GM13976 (cell line): ENCODE measurements at regions not wholly inside any gene's neighbourhood (a gene's known extent, or its start where the extent isn't known, plus 50 kb on each side); places are given as distances from the start of the nearest gene placed in this dataset.
A peak's percentile ranks its signal among the peaks of the same experiment; 100 is the strongest.

Experiments
- DNase-seq: peaks from one replicate; pipeline ENCODE4 v3.0.0; 2012; ENCODE audit warnings: low spot score
- in situ Hi-C: fragments of 300-500 bp; cut with MboI; formaldehyde crosslinking; loops from one replicate; pipeline ENCODE4 v1.12.0; 2022; ENCODE audit warnings: low sequenced_read_pairs, mixed read lengths, inconsistent platforms; ENCODE audit not compliant: unreplicated experiment
- TF ChIP-seq, protein P1 (sequence below): IDR thresholded peaks from 2 replicates; pipeline ENCODE4 v1.5.1; 2012; ENCODE audit warnings: borderline replicate concordance, mild to moderate bottlenecking; ENCODE audit not compliant: insufficient read depth; ENCODE audit errors: extremely low read depth, missing control alignments, control extremely low read depth

DNA sequence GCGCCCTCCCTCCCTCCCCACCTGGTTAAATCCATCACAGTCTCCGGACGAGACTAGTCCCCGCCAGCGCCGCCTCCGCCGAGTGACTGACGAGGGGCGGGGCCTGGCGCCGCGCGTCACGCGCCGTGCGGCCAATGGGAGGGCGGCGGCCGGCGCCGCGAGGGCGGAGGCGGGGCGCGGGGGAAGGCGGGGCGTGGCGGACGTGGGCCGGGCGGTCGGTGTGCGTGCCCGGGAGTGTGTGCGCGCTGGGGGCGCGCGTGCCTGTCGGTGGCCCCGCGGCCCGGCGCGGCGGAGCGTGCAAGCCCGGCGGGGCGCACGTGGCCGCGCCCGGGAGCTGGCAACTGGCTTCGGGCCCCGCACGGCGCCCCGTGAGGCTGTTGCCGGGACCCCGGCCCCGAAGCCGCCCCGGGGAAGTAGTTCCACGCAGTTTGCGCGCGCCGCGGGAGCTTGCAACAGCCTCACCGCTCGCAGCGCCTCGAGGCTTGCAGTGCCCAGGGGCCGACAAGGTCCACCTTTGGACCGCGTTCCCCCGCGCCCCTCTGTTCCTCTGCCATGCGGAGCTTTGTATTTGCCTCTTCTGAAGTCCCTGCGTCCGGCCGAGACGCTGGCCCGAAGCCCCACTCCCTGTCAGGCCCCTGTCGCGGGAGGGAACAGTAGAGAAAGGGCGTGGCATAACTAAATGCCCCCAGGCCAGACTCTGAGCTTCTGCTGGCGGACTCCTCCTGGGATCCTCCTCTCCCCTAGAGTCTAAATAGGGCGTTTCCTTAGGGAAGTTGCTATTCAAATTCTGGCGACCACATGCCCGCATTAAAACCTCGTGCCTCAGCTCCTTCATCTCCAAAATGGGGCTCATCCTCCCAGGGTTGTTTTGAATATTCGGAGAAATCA, 400.9 kb downstream of the SHQ1 start:
- TF ChIP-seq, protein P1, sequence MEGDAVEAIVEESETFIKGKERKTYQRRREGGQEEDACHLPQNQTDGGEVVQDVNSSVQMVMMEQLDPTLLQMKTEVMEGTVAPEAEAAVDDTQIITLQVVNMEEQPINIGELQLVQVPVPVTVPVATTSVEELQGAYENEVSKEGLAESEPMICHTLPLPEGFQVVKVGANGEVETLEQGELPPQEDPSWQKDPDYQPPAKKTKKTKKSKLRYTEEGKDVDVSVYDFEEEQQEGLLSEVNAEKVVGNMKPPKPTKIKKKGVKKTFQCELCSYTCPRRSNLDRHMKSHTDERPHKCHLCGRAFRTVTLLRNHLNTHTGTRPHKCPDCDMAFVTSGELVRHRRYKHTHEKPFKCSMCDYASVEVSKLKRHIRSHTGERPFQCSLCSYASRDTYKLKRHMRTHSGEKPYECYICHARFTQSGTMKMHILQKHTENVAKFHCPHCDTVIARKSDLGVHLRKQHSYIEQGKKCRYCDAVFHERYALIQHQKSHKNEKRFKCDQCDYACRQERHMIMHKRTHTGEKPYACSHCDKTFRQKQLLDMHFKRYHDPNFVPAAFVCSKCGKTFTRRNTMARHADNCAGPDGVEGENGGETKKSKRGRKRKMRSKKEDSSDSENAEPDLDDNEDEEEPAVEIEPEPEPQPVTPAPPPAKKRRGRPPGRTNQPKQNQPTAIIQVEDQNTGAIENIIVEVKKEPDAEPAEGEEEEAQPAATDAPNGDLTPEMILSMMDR, result no peak
- DNase-seq, result peak; percentile 96
- in situ Hi-C loops, result no loop called here

DNA sequence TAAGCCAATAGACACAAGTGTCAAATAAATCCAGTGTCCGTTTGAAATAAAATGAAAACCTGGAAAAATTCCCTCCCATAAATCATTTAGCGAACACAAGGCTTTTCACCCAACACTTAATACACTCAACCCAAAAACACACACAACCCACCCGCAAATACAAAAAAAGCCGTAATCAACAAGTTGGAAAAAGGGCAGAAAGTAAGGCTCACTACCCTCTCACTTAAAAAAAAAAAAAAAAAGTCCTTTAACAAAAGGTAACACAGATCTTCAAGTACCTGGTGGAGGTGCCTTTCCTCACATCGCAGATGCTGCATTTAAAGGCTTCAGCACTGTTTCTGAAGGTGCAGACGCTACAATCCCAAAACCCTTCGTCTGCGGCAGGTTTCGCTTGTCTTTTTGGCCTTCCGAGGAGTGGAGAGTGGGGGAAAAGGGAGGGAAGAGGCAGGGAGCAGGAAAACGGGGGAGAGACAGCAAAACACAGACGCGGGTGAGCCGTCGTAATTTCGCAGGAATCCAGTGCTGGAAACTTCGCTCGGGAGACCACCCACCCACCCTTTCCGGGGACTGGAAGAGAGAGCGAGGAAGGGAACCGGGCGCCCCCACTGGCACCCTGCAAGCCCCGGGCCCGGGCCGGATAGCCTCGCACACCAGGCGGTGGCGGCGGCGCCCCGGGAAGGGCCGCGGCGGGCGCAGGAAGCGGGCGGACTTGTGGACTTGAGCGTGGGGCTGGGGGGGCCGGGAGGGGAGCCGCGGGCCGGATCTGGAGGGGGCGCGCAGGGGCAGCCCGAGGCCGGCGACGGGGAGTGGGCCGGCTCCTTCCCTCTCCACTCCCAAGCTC, 401.8 kb downstream of the SHQ1 start, which contains the start of gene RYBP:
Gene RYBP, minus strand, starts transcription at position 404 of the 841 bp plus-strand sequence.
- TF ChIP-seq, protein P1, result no peak
- DNase-seq, result no peak
- in situ Hi-C loops, result no loop called here

DNA sequence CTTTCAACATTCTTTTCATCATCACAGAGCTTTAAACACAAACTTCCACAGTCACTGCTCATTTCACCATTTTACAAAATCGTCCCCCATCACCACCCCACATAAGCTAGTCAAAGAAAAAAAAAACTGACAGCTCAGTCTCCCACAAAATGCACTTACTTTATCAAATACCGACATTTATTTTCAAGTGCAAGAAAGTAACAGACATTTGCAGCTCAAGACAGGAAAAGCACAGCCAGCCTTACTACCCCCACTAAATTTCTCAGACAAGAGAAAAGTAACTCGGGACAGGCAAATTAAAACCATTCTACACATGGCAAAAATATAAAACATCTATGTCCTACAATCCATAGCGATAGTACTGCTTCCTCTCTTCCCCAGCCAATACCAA, 402.4 kb downstream of the SHQ1 start:
- DNase-seq, result no peak
- TF ChIP-seq, protein P1, result no peak
- in situ Hi-C loops, result no loop called here

DNA sequence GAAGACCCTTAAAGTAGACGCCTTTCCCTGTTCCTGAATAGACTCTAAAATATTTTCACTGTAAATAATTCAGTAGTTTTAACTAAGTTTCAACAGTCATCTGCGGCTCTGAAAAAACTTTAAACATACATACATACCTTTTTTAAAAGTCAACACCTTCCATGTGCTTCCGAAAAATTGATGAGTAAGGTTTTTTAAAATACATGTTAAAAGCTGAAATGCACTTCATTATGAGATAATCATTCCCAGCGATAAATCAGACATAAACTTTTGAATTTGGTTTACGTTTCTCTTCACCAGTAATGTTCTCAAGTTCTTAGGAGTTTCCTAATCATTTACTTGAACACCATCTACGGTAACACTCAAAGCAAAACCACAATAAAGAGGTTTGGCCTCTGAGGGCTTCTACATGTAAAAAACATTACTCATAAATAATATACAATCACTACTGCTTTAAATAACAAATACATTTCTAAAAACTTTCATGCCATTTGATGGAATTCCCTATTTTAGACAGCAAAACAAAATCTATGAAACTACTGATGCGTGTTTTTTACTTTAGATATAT, 403.5 kb downstream of the SHQ1 start:
- DNase-seq, result no peak
- TF ChIP-seq, protein P1, result no peak
- in situ Hi-C loops, result no loop called here

DNA sequence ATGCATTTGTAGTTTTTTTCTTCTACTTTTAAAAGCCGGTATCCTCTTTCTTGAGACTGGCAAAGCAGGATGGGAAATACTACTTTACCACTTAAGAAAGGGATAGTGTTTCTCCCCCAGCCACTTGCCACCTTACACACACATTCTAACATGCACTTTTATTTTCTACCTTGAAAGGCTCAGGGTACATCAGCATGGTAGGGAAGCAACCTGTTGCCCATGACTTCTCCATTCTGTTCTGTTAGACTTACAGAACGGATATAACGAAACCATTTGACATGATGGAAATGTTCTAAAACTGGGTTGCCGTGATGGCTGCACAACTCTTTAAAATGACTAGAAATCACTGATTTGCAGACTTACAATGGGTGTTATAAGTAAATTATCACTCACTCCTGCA, 405.5 kb downstream of the SHQ1 start:
- in situ Hi-C loops, result no loop called here
- no peak for DNase-seq
- TF ChIP-seq, protein P1, result no peak

DNA sequence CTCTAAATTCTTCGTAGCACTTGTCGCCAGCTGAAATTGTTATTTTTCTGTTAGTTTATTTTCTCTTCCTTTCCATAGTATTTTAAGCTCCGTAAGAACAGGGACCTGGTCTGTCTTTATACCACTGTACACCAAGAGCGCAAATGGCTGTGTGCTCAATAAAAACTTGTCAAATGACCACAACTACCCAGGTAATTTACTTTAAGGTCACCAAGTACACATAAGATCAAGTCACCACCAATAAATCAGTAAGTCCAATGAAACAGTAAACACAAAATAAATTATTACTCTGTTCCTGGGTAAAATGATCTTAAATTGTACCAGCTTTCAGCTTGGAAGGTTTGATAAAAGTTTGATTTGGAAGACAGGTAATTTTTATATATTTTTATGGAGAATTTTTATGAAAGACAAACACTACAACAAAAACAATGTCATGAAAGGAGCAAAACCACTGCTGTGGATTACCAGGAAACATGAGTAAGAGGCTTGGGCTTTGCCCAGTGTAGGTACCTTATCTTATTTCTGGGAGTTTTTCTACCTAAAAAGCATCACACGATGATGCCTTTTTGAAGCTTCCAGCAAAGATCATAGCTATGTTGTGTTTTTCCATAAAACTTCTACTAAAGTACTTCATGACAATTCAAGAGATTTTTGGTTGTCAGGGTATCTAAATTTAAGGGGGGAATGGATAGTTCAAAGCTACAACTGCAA, 406.8 kb downstream of the SHQ1 start:
- in situ Hi-C loops, result no loop called here
- DNase-seq, result no peak
- TF ChIP-seq, protein P1, result no peak
